NT2/D1 (cell line): ENCODE measurements at regions not wholly inside any gene's neighbourhood (a gene's known extent, or its start where the extent isn't known, plus 50 kb on each side); places are given as distances from the start of the nearest gene placed in this dataset.

ENCODE experiments used
- DNase-seq: peaks from one replicate; pipeline ENCODE4 v3.0.0-alpha.2; 2011; ENCODE audit warnings: low read depth, low spot score
- H3K27me3 ChIP-seq: 2 replicates; pipeline ENCODE4 v1.6.0; 2011; ENCODE audit warnings: mild to moderate bottlenecking; ENCODE audit not compliant: insufficient read length, insufficient read depth
- H3K36me3 ChIP-seq: 2 replicates; pipeline ENCODE4 v1.6.1; 2011; ENCODE audit warnings: mild to moderate bottlenecking, low read length, mixed read lengths; ENCODE audit not compliant: insufficient read depth, insufficient read length
- H3K4me1 ChIP-seq: 2 replicates; pipeline ENCODE4 v1.5.1; 2011; ENCODE audit not compliant: insufficient read depth, insufficient read length
- H3K4me3 ChIP-seq: 2 replicates; pipeline ENCODE4 v1.5.1; 2011; ENCODE audit warnings: low read depth; ENCODE audit not compliant: insufficient read length
- H3K9ac ChIP-seq: 2 replicates; pipeline ENCODE4 v1.6.0; 2011; ENCODE audit warnings: low read depth; ENCODE audit not compliant: insufficient read length
- H3K9me3 ChIP-seq: 2 replicates; pipeline ENCODE4 v1.5.1; 2011; ENCODE audit warnings: mild to moderate bottlenecking, low read length; ENCODE audit not compliant: insufficient read depth
- SUZ12 ChIP-seq: IDR thresholded peaks from 2 replicates; pipeline ENCODE4 v1.6.1; 2011; ENCODE audit not compliant: insufficient read length, insufficient read depth; ENCODE audit errors: extremely low read depth
- YY1 ChIP-seq: IDR thresholded peaks from 2 replicates; pipeline ENCODE4 v1.6.1; 2011; ENCODE audit not compliant: insufficient read length, insufficient read depth
- ZNF274 ChIP-seq: IDR thresholded peaks from 2 replicates; pipeline ENCODE4 v1.6.1; 2011; ENCODE audit warnings: mild to moderate bottlenecking, low read depth, low read length

- TF ChIP-seq YY1: no peak
- no peak for TF ChIP-seq SUZ12
- no peak for TF ChIP-seq ZNF274
- H3K9ac ChIP-seq: no peak overlapping the region
- H3K27me3 ChIP-seq: no peaks in the 10 kb centered on the region
- H3K4me3 ChIP-seq: no peak overlapping the region
- DNase-seq: no peak
- H3K4me1 ChIP-seq: no peaks in the 10 kb centered on the region
- no peaks in the 10 kb centered on the region for H3K36me3 ChIP-seq
- H3K9me3 ChIP-seq: no peaks in the 10 kb centered on the region
Measured at GRCh38 chr18:22473366-22473765, 55.7 kb upstream of the CTAGE1 start.

GRCh38 chr18:22475426-22476100 lies 57.8 kb upstream of the CTAGE1 start:
- Histone ChIP-seq H3K4me3 (no peak overlapping the region), H3K9me3 (no peaks in the 10 kb centered on the region), H3K9ac (no peak overlapping the region), H3K4me1 (no peaks in the 10 kb centered on the region), H3K27me3 (no peaks in the 10 kb centered on the region), H3K36me3 (no peaks in the 10 kb centered on the region)
- TF ChIP-seq SUZ12 (no peak), YY1 (no peak), ZNF274 (no peak)
- no peak for DNase-seq

GRCh38 chr18:22477222-22477621 lies 59.5 kb upstream of the CTAGE1 start:
- H3K4me1 ChIP-seq: no peaks in the 10 kb centered on the region
- no peak overlapping the region for H3K9ac ChIP-seq
- TF ChIP-seq ZNF274 (no peak), YY1 (no peak), SUZ12 (no peak)
- no peaks in the 10 kb centered on the region for H3K27me3 ChIP-seq
- no peak for DNase-seq
- H3K36me3 ChIP-seq: no peaks in the 10 kb centered on the region
- no peaks in the 10 kb centered on the region for H3K9me3 ChIP-seq
- no peak overlapping the region for H3K4me3 ChIP-seq

GRCh38 chr18:22482948-22483347 lies 65.2 kb upstream of the CTAGE1 start:
- H3K9ac ChIP-seq: no peak overlapping the region
- H3K4me1 ChIP-seq: no peaks in the 10 kb centered on the region
- no peak for DNase-seq
- TF ChIP-seq YY1 (no peak), SUZ12 (no peak), ZNF274 (no peak)
- H3K36me3 ChIP-seq: no peaks in the 10 kb centered on the region
- H3K27me3 ChIP-seq: no peaks in the 10 kb centered on the region
- no peak overlapping the region for H3K4me3 ChIP-seq
- H3K9me3 ChIP-seq: no peaks in the 10 kb centered on the region

GRCh38 chr18:22483407-22483806 lies 65.7 kb upstream of the CTAGE1 start:
- Histone ChIP-seq H3K9ac (no peak overlapping the region), H3K36me3 (no peaks in the 10 kb centered on the region), H3K4me1 (no peaks in the 10 kb centered on the region), H3K27me3 (no peaks in the 10 kb centered on the region), H3K9me3 (no peaks in the 10 kb centered on the region), H3K4me3 (no peak overlapping the region)
- no peak for TF ChIP-seq SUZ12
- TF ChIP-seq YY1: no peak
- TF ChIP-seq ZNF274: no peak
- no peak for DNase-seq

- DNase-seq: no peak
- H3K9me3 ChIP-seq: no peaks in the 10 kb centered on the region
- TF ChIP-seq ZNF274: no peak
- no peak for TF ChIP-seq SUZ12
- TF ChIP-seq YY1: no peak
- no peak overlapping the region for H3K4me3 ChIP-seq
- no peaks in the 10 kb centered on the region for H3K36me3 ChIP-seq
- H3K4me1 ChIP-seq: no peaks in the 10 kb centered on the region
- no peak overlapping the region for H3K9ac ChIP-seq
- no peaks in the 10 kb centered on the region for H3K27me3 ChIP-seq
Measured at GRCh38 chr18:22484471-22484870, 66.8 kb upstream of the CTAGE1 start.

GRCh38 chr18:22485808-22486244 lies 68.1 kb upstream of the CTAGE1 start:
- no peaks in the 10 kb centered on the region for H3K27me3 ChIP-seq
- no peaks in the 10 kb centered on the region for H3K36me3 ChIP-seq
- H3K9ac ChIP-seq: no peak overlapping the region
- no peak overlapping the region for H3K4me3 ChIP-seq
- TF ChIP-seq SUZ12: no peak
- TF ChIP-seq ZNF274: no peak
- no peak for TF ChIP-seq YY1
- H3K9me3 ChIP-seq: no peaks in the 10 kb centered on the region; the same call in 1 of the 2 replicates
- no peaks in the 10 kb centered on the region for H3K4me1 ChIP-seq
- no peak for DNase-seq

- no peak for DNase-seq
Measured at GRCh38 chr18:22486667-22487066, 69.0 kb upstream of the CTAGE1 start.

More at GRCh38 chr18:22486667-22487066, 69.0 kb upstream of the CTAGE1 start:
- Histone ChIP-seq H3K4me3 (no peak overlapping the region), H3K9me3 (no peaks in the 10 kb centered on the region; the same call in 1 of the 2 replicates), H3K36me3 (no peaks in the 10 kb centered on the region), H3K9ac (no peak overlapping the region), H3K4me1 (no peaks in the 10 kb centered on the region), H3K27me3 (no peaks in the 10 kb centered on the region)
- no peak for TF ChIP-seq YY1
- no peak for TF ChIP-seq SUZ12
- TF ChIP-seq ZNF274: no peak
